Mammary epithelial cell (primary cell): ENCODE measurements at regions not wholly inside any gene's neighbourhood (a gene's known extent, or its start where the extent isn't known, plus 50 kb on each side); places are given as distances from the start of the nearest gene placed in this dataset.

Experiments used
- CTCF ChIP-seq, 2 donors: IDR thresholded peaks in 1 of 2; conservative IDR thresholded peaks in 1 of 2; 2 replicates each; pipeline ENCODE4 v1.5.1; 2011 to 2012; ENCODE audit warnings: inconsistent platforms in 2 of 2, low read length in 2 of 2, mild to moderate bottlenecking in 2 of 2, control low read depth in 1 of 2, low read depth in 1 of 2; ENCODE audit not compliant: insufficient read depth in 1 of 2; ENCODE audit errors: extremely low read depth in 1 of 2
- EZH2 ChIP-seq: IDR thresholded peaks from 2 replicates; pipeline ENCODE4 v1.6.1; 2012; ENCODE audit warnings: low read length, inconsistent platforms, borderline replicate concordance

- TF ChIP-seq CTCF (conservative IDR thresholded peaks at IDR 0.05 in 1 of 2, IDR thresholded peaks at IDR 0.05 in 1 of 2; ENCODE audit: extremely low read depth in 1 of 2, insufficient read depth in 1 of 2, low read depth in 1 of 2, low read length in 2 of 2) (no peak), EZH2 (no peak)
Observed at GRCh38 chr11:129608711-129609110, 206.9 kb upstream of the TMEM45B start.
